Activated naive CD4-positive, alpha-beta T cell treated with anti-CD3 and anti-CD28 coated beads for 36 hours (primary cell): ENCODE measurements at regions not wholly inside any gene's neighbourhood (a gene's known extent, or its start where the extent isn't known, plus 50 kb on each side); places are given as distances from the start of the nearest gene placed in this dataset.

Experiments used
- CTCF ChIA-PET: fragments of 350-600 bp; sonication (Branson Sonifier 250); formaldehyde crosslinking; loops from one replicate; lab custom pipeline; 2021; ENCODE audit warnings: antibody characterized with exemption; lab: Charles Lee
- DNase-seq: peaks from one replicate; pipeline ENCODE4 v3.0.0-alpha.2; 2020
- H3K27ac Mint-ChIP-seq: one replicate; pipeline ENCODE4 v1.8.0; 2021; ENCODE audit warnings: mild to moderate bottlenecking, mixed read lengths
- H3K27me3 Mint-ChIP-seq: one replicate; pipeline ENCODE4 v1.8.0; 2021; ENCODE audit warnings: low read depth, mixed read lengths
- H3K36me3 Mint-ChIP-seq: one replicate; pipeline ENCODE4 v1.8.0; 2021; ENCODE audit warnings: low read depth, mixed read lengths
- H3K4me1 Mint-ChIP-seq: one replicate; pipeline ENCODE4 v1.8.0; 2021; ENCODE audit warnings: low read depth, mixed read lengths
- H3K4me3 Mint-ChIP-seq: one replicate; pipeline ENCODE4 v1.8.0; 2021; ENCODE audit warnings: mild to moderate bottlenecking, moderate library complexity, mixed read lengths
- H3K9me3 Mint-ChIP-seq: one replicate; pipeline ENCODE4 v1.8.0; 2021; ENCODE audit warnings: mixed read lengths
- intact Hi-C: fragments of 100-400 bp; cut with micrococcal nuclease; formaldehyde crosslinking; loops from one replicate; pipeline ENCODE4 v1.15.1; 2023

DNA sequence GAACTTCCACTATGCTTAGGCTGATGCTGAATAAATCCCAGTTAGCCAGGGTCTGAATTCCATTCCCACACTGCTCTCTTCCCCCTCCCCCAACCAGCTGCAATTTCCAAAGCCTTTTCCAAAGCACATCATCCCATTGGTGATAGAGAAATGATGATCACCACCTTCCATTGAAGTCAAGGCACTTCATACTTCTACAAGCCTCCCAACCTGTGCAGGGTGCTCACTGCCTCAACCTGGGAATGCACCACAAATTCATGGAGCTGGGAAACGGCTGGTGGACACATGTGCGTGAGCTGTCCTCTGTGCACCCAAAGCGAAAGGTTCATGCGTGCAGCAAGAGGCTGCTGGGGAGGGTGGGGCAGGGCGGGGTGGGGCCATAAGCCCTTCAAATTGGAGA lies 302.7 kb upstream of the IRX3 start:
- no peak for DNase-seq
- intact Hi-C loops: no loop called here
- Mint-ChIP-seq H3K4me1 (no peaks in the 10 kb centered on the region), H3K36me3 (no peaks in the 10 kb centered on the region), H3K27ac (no peak overlapping the region), H3K9me3 (peaks cover 2% of the 10 kb centered on the region), H3K4me3 (no peak overlapping the region), H3K27me3 (peaks cover 24% of the 10 kb centered on the region)
- CTCF ChIA-PET: no interaction called here

DNA sequence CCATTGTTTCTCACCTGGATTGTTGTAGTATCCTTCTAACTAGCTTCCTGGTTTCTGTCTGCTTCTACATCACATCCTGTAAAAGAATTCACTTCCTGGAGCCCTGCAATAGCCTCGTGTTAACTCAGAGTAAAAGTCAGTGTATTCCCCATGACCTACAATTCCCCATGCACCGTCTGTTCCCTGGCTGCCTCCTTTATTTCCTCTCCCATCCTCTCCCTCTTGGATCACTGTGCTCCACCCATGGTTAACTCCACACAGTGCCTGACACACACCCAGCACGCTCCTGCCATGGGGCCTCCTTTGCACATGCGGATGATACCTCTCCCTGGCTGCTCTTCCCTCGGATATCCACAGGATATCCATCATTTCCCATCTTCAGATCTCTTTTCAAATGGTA lies 301.4 kb upstream of the IRX3 start:
- Mint-ChIP-seq H3K4me3 (no peak overlapping the region), H3K9me3 (peaks cover 2% of the 10 kb centered on the region), H3K27me3 (peaks cover 13% of the 10 kb centered on the region), H3K36me3 (no peaks in the 10 kb centered on the region), H3K27ac (no peak overlapping the region), H3K4me1 (no peaks in the 10 kb centered on the region)
- CTCF ChIA-PET: no interaction called here
- intact Hi-C loops: no loop called here
- DNase-seq: no peak

DNA sequence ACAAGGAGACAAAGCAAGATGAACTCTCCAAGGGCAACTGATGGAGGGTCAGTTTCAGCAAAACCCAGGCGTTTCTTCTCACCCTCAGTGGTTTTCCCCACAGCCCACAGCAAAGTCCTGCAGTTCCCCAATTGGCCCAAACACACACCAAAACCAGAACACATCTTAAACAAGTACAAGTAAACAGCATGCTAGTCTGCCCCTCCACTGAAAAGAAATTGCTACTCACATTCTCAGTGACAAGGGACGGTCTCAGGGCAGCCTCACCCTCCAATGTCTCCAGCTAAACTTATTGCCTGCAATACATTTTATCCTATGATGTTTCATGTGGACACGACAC lies 300.6 kb upstream of the IRX3 start:
- Mint-ChIP-seq H3K4me1 (no peaks in the 10 kb centered on the region), H3K4me3 (no peak overlapping the region), H3K36me3 (no peaks in the 10 kb centered on the region), H3K27ac (no peak overlapping the region), H3K27me3 (peaks cover 12% of the 10 kb centered on the region), H3K9me3 (peaks cover 2% of the 10 kb centered on the region)
- intact Hi-C loops: no loop called here
- CTCF ChIA-PET: interaction anchor here (0.6 kb wide), 1 partner anchor 91 kb away, joined by 3 read pairs; no protein-coding TSS in a partner anchor
- no peak for DNase-seq

DNA sequence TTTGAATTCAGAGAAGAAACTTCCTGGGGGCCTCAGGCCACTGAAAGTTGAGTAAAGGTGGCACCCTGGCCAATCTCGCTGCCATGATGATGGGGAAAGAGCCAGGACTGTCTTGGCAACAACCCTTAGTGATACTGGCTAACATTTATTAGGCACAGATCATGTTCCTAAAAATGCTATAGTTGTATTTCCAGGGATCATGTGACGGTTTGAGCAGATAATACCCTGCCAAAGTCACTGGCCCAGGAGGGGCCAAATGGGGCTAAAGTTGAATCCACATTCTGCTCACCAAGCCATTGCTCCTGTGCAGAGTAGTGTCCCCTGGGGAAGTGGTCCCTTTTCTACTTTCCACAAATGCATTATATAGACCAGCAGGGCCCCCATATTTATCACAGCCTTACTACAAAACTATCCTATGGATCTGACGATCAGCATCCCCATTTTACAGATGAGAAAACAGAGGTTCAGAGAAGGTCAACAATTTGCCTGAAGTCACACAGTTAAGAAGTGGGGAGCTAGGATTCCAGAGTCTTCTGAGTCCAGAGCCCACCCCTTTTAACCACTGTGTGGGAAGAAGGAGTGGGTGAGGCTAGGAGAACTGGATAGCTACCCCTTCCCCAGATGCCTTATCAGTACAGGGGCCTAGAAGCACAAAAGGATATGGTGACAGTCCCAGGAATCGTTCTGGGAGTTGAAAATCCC lies 300.0 kb upstream of the IRX3 start:
- Mint-ChIP-seq H3K4me1 (no peaks in the 10 kb centered on the region), H3K9me3 (peaks cover 2% of the 10 kb centered on the region), H3K36me3 (no peaks in the 10 kb centered on the region), H3K4me3 (no peak overlapping the region), H3K27me3 (peaks cover 12% of the 10 kb centered on the region), H3K27ac (no peak overlapping the region)
- no peak for DNase-seq
- intact Hi-C loops: no loop called here
- CTCF ChIA-PET: interaction anchor here (0.6 kb wide), 1 partner anchor 92 kb away, joined by 3 read pairs; no protein-coding TSS in a partner anchor

DNA sequence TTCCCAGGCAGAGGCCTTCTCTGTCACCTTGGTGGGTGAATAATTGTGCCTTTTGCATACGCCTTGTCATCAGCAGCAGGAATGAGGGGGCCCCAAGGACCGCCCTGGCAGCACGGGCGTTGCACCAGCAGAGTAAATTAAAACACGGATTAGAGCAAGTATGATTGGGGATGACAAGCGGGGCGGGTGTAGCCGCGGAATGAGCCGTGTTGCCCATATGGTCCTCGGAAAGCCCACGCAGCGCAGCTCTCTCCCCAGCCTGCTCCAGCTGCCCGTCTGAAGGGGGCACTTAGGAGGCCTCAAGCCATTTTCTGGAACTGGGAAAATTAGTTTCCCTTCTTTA lies 299.4 kb upstream of the IRX3 start:
- no peaks in the 10 kb centered on the region for H3K36me3 Mint-ChIP-seq
- CTCF ChIA-PET: interaction anchor here (0.6 kb wide), 1 partner anchor 46 kb away, joined by 4 read pairs; no protein-coding TSS in a partner anchor
- H3K9me3 Mint-ChIP-seq: peaks cover 2% of the 10 kb centered on the region
- DNase-seq: no peak
- no peak overlapping the region for H3K27ac Mint-ChIP-seq
- no peaks in the 10 kb centered on the region for H3K4me1 Mint-ChIP-seq
- peaks cover 12% of the 10 kb centered on the region for H3K27me3 Mint-ChIP-seq
- intact Hi-C loops: no loop called here
- no peak overlapping the region for H3K4me3 Mint-ChIP-seq

DNA sequence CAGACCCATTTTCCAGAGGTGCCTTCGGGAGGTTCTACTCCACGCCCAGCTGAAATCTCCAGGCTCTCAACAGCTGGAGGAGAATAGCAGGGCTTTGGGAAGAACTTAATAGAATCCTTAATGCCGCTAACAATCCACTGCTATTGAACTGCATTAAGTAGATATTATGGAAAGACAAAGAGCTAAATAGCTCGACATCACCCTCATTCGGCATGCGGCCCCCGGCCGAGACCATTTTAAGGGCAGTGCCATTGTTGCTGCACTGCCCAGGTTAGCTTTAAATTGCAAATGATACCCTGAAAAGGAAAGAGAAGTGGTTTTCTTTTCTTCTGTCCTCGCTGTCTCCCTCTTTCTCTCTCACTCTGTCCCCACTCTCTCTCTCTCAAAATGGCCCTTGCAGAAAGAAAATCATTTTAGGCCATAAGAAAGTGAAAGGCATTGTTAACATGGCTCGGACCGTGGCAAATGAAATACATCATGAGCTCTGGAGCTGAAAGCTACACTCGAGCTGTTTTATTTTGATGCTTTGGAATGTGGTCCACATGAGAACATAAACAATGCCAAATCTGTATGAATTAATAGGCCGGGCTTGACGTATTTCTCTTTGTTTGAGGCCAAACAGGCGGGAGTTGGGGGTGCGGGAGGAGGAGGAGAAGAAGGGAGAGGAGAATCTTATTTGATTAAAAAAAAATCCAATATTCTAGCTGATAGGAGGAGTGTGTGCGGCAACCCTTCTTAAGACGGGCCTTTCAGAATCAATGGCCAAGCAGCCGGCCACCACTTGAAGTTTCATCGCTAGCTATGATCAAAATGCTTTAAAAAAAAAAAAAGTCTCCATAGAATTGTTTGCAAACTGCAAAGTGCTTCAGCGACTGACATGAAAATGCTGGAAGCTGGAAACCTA lies 298.8 kb upstream of the IRX3 start:
- Mint-ChIP-seq H3K4me3 (no peak overlapping the region), H3K9me3 (peaks cover 2% of the 10 kb centered on the region), H3K36me3 (no peaks in the 10 kb centered on the region), H3K4me1 (no peaks in the 10 kb centered on the region), H3K27ac (no peak overlapping the region), H3K27me3 (peaks cover 9% of the 10 kb centered on the region)
- CTCF ChIA-PET: interaction anchor here (0.6 kb wide), 1 partner anchor 45 kb away, joined by 4 read pairs; no protein-coding TSS in a partner anchor
- intact Hi-C loops: no loop called here
- DNase-seq: no peak

DNA sequence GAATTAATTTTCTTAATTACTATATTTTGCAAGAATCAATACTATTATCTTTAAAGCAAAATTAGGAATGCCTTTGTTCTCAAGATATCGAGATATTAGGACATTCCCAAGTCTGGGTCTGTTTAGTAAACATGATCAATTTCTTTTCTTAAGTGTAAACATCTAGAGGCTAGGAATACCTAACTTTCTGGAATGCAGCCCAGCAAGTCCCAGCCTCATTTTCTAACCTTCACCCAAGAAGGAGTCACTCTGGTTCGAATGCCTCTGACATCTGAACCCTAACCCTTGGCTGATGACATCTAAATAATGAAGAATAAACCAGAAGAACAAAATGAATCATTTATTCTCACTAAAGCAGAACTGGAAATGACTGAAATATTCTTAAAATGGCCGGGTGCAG lies 297.5 kb upstream of the IRX3 start:
- Mint-ChIP-seq H3K9me3 (no peaks in the 10 kb centered on the region), H3K27me3 (peaks cover 5% of the 10 kb centered on the region), H3K27ac (no peak overlapping the region), H3K4me1 (no peaks in the 10 kb centered on the region), H3K36me3 (no peaks in the 10 kb centered on the region), H3K4me3 (no peak overlapping the region)
- CTCF ChIA-PET: no interaction called here
- intact Hi-C loops: no loop called here
- DNase-seq: no peak

DNA sequence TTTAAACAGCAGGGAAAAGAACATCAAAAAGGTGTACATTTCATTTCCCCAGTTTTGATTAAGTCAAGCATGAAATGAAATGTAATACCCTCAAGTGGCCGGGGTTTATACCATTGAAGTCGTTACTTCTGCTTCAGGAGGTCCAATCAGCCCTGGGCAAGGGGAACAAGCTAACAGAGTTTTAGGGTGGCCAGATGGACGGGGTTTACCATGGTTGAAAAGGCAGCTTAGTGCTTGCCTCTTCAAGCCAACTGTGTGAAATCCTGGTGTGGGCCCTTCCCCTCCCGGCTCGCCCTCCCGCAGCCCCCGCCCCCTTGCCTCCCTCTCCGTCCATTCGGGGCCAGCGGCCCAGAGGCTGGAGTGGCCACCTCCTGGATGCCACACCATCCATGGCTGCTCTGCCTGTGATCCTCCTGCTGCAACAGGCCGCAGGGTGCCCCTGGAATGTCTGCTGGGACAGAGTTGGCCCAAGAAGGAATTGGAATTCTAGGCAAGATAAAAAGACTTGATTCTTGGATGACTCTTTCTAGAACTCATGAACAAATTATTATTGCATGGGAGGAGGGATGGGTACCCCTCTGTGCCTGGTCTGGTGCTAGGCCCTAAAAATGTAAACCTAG lies 296.2 kb upstream of the IRX3 start:
- Mint-ChIP-seq H3K4me3 (no peak overlapping the region), H3K9me3 (no peaks in the 10 kb centered on the region), H3K4me1 (no peaks in the 10 kb centered on the region), H3K27me3 (peaks cover 13% of the 10 kb centered on the region), H3K27ac (no peak overlapping the region), H3K36me3 (no peaks in the 10 kb centered on the region)
- intact Hi-C loops: no loop called here
- DNase-seq: no peak
- CTCF ChIA-PET: no interaction called here

DNA sequence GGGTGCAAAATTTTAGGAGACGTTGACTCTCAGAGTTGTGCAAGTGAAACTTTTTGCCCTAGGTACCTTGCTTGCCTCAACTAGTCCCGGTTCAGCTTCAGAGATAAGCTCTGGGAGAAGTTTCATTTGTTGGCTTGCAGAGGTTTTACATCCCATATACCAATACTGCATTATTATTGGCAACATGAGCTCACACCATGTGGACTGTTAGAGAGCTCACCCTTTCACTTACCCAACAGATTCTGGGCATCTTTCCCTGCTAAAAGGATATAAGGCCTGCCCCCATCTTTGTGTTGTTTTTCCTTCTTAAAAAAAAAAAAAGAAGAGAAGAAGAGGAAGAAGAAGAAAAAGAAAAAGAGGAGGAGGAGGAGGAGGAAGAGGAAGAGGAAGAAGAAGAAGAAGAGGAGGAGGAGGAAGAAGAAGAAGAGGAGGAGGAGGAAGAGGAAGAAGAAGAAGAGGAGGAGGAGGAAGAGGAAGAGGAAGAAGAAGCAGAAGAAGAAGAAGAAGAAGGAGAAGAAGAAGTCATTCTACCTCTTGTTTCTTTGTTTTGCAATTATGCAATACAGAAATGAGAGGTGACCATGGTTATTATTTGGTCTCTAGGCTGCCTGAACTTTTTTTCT lies 292.6 kb upstream of the IRX3 start:
- CTCF ChIA-PET: no interaction called here
- Mint-ChIP-seq H3K4me1 (no peaks in the 10 kb centered on the region), H3K27ac (no peak overlapping the region), H3K36me3 (no peaks in the 10 kb centered on the region), H3K4me3 (no peak overlapping the region), H3K27me3 (peaks cover 33% of the 10 kb centered on the region), H3K9me3 (no peaks in the 10 kb centered on the region)
- no peak for DNase-seq
- intact Hi-C loops: no loop called here

DNA sequence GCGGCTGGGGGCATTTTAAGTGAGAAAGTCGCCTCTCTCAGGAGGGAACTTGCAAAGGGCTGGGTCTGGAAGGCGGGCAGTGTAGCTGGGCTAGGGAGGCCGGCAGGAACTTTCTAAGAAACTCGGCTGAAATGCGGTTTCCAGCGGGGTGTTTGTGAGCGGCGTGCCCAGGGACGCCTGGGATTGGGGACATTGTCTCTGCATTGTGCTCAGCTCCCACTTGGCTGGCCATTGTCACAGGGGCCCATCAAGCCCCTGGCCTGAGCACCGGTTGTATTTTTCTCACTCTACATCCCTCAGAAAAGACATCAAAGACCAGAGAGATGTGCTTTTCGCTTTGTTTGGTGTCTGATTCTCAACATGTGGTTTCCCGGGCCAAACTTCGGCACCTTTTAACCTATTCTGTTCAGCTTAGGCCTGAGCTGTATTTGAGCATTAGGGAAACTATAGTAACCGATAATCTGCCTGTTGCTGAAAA lies 291.1 kb upstream of the IRX3 start:
- no peaks in the 10 kb centered on the region for H3K36me3 Mint-ChIP-seq

DNA sequence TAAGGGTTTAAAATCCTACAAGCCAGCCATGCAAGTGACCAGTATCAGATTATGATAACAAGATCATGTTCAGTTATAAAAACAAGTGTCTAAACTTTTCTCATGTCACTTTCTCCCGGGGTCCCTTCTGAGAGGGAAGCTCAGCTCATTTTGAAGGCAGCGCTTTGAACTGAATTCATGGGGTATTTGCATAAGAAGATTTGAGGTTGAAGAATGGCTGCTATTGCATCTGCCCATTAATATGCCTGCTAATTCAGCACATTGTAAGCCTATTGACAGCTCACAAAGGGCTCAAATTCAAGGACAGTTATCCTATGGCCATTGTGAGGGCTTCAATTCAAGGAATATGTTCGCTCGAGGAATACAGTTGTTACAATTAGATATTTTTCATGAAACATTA lies 290.2 kb upstream of the IRX3 start:
- Mint-ChIP-seq H3K27me3 (peaks cover 33% of the 10 kb centered on the region), H3K4me3 (no peak overlapping the region), H3K36me3 (no peaks in the 10 kb centered on the region), H3K27ac (no peak overlapping the region), H3K4me1 (no peaks in the 10 kb centered on the region), H3K9me3 (no peaks in the 10 kb centered on the region)
- intact Hi-C loops: no loop called here
- DNase-seq: no peak
- CTCF ChIA-PET: no interaction called here

More for the DNA sequence above, 291.1 kb upstream of the IRX3 start:
- intact Hi-C loops: no loop called here
- no peak overlapping the region for H3K4me3 Mint-ChIP-seq
- H3K9me3 Mint-ChIP-seq: no peaks in the 10 kb centered on the region
- H3K4me1 Mint-ChIP-seq: no peaks in the 10 kb centered on the region
- DNase-seq: no peak
- no peak overlapping the region for H3K27ac Mint-ChIP-seq
- peaks cover 33% of the 10 kb centered on the region for H3K27me3 Mint-ChIP-seq
- CTCF ChIA-PET: no interaction called here
